Small intestine (tissue), 7 donors: ENCODE measurements at regions not wholly inside any gene's neighbourhood (a gene's known extent, or its start where the extent isn't known, plus 50 kb on each side); places are given as distances from the start of the nearest gene placed in this dataset.

ENCODE experiments used
- DNase-seq, 2 donors: peaks; one replicate each; pipeline versions ENCODE4 v3.0.0 to v3.0.0-alpha.2; 2013
- FAIRE-seq: peaks from 2 replicates; lab custom pipeline; 2012; peaks lifted over from hg19 to GRCh38; lab: Jason Lieb, UNC
- H3K27ac ChIP-seq, 3 donors: one replicate each; pipeline ENCODE4 v1.5.1; 2013; ENCODE audit warnings: low read length in 2 of 3, mild to moderate bottlenecking in 2 of 3, control low read depth in 1 of 3, inconsistent platforms in 1 of 3, low read depth in 1 of 3, moderate library complexity in 1 of 3
- H3K27me3 ChIP-seq, 3 donors: one replicate each; pipeline ENCODE4 v1.6.1; 2013; ENCODE audit warnings: low read length in 3 of 3, inconsistent platforms in 1 of 3; ENCODE audit not compliant: control insufficient read depth in 3 of 3, insufficient read depth in 3 of 3
- H3K36me3 ChIP-seq, 3 donors: one replicate each; pipeline ENCODE4 v1.6.1; 2013; ENCODE audit warnings: low read length in 3 of 3, inconsistent platforms in 1 of 3, low read depth in 1 of 3, mild to moderate bottlenecking in 1 of 3, moderate library complexity in 1 of 3; ENCODE audit not compliant: control insufficient read depth in 3 of 3, insufficient read depth in 2 of 3
- H3K4me1 ChIP-seq, 3 donors: one replicate each; pipeline ENCODE4 v1.6.1; 2013; ENCODE audit warnings: low read length in 2 of 3, inconsistent platforms in 1 of 3, low read depth in 1 of 3, mild to moderate bottlenecking in 1 of 3, moderate library complexity in 1 of 3; ENCODE audit not compliant: control insufficient read depth in 3 of 3, insufficient read depth in 2 of 3
- H3K4me3 ChIP-seq, 3 donors: one replicate each; pipeline ENCODE4 v1.5.1; 2013; ENCODE audit warnings: low read length in 3 of 3, control low read depth in 1 of 3, inconsistent platforms in 1 of 3, low read depth in 1 of 3, mild to moderate bottlenecking in 1 of 3, moderate library complexity in 1 of 3
- H3K9me3 ChIP-seq, 2 donors: one replicate each; pipeline ENCODE4 v1.6.1; 2013; ENCODE audit warnings: low read depth in 1 of 2, low read length in 1 of 2; ENCODE audit not compliant: control insufficient read depth in 2 of 2, insufficient read depth in 1 of 2
- WGBS, 3 donors: extraction: QIAGEN DNeasy Blood & Tissue Kit; methylation state at CpG; one replicate each; pipeline ENCODE4 v1.1.7; 2013; 5-methylcytosine and 5-hydroxymethylcytosine counted together
- donor health status: healthy with polysubstance abuse.
- donor health status: control.
- donor health status: control.
- donor health status: Bipolar disorder and iron deficiency.
- donor health status: healthy.

GRCh38 chr6:165059032-165059431 is 250.4 kb downstream of the C6orf118 start:
- H3K9me3 ChIP-seq: peaks cover 0 to 22% of the 10 kb centered on the region in 2 donors
- no peaks in the 10 kb centered on the region for H3K27me3 ChIP-seq
- no peak overlapping the region for H3K4me3 ChIP-seq
- 65 to 80% (median 71%) methylated on average over 3 of the region's 3 CpGs for WGBS, 3 donors
- FAIRE-seq (no peak), DNase-seq (no peak)
- no peaks in the 10 kb centered on the region for H3K36me3 ChIP-seq
- H3K4me1 ChIP-seq: no peaks in the 10 kb centered on the region
- no peak overlapping the region for H3K27ac ChIP-seq

- Histone ChIP-seq H3K27me3 (no peaks in the 10 kb centered on the region), H3K36me3 (no peaks in the 10 kb centered on the region), H3K27ac (no peak overlapping the region), H3K4me1 (no peaks in the 10 kb centered on the region), H3K9me3 (peaks cover 0 to 22% of the 10 kb centered on the region in 2 donors), H3K4me3 (no peak overlapping the region)
- FAIRE-seq (no peak), DNase-seq (no peak)
- 90 to 91% (median 90%) methylated on average over 11 of the region's 11 CpGs for WGBS, 3 donors
These were observed 253.1 kb downstream of the C6orf118 start for GRCh38 chr6:165056292-165056691.

GRCh38 chr6:165055231-165055630 is 254.2 kb downstream of the C6orf118 start:
- FAIRE-seq (no peak), DNase-seq (no peak)
- 72 to 76% (median 73%) methylated on average over 5 of the region's 5 CpGs for WGBS, 3 donors
- no peaks in the 10 kb centered on the region for H3K4me1 ChIP-seq
- H3K27me3 ChIP-seq: no peaks in the 10 kb centered on the region
- peaks cover 0 to 21% of the 10 kb centered on the region in 2 donors for H3K9me3 ChIP-seq
- H3K4me3 ChIP-seq: no peak overlapping the region
- no peak overlapping the region for H3K27ac ChIP-seq
- H3K36me3 ChIP-seq: no peaks in the 10 kb centered on the region

GRCh38 chr6:165052561-165053480 is 256.6 kb downstream of the C6orf118 start:
- H3K36me3 ChIP-seq: no peaks in the 10 kb centered on the region
- H3K4me1 ChIP-seq: no peaks in the 10 kb centered on the region
- no peaks in the 10 kb centered on the region for H3K27me3 ChIP-seq
- no peak overlapping the region for H3K4me3 ChIP-seq
- no peak for FAIRE-seq
- 65 to 72% (median 69%) methylated on average over 10 of the region's 10 CpGs for WGBS, 3 donors
- H3K9me3 ChIP-seq: peaks cover 3 to 24% of the 10 kb centered on the region in 2 donors
- DNase-seq: no peak
- no peak overlapping the region for H3K27ac ChIP-seq

- Histone ChIP-seq H3K27ac (no peak overlapping the region), H3K9me3 (peaks cover 3 to 25% of the 10 kb centered on the region in 2 donors), H3K4me1 (no peaks in the 10 kb centered on the region), H3K27me3 (no peaks in the 10 kb centered on the region), H3K36me3 (no peaks in the 10 kb centered on the region), H3K4me3 (no peak overlapping the region)
- FAIRE-seq: no peak
- 36 to 45% (median 39%) methylated on average over 7 of the region's 7 CpGs for WGBS, 3 donors
- DNase-seq: no peak
These were observed 260.0 kb downstream of the C6orf118 start for GRCh38 chr6:165049362-165049761.

GRCh38 chr6:165047952-165048351 is 261.5 kb downstream of the C6orf118 start:
- H3K36me3 ChIP-seq: no peaks in the 10 kb centered on the region
- FAIRE-seq (no peak), DNase-seq (no peak)
- no peak overlapping the region for H3K4me3 ChIP-seq
- no peak overlapping the region for H3K27ac ChIP-seq
- no peaks in the 10 kb centered on the region for H3K4me1 ChIP-seq
- 83 to 93% (median 91%) methylated on average over 2 of the region's 2 CpGs for WGBS, 3 donors
- H3K27me3 ChIP-seq: no peaks in the 10 kb centered on the region
- H3K9me3 ChIP-seq: peaks cover 3 to 23% of the 10 kb centered on the region in 2 donors

GRCh38 chr6:165045631-165046030 is 263.8 kb downstream of the C6orf118 start:
- Histone ChIP-seq H3K27ac (no peak overlapping the region), H3K4me1 (no peaks in the 10 kb centered on the region), H3K9me3 (peaks cover 3 to 24% of the 10 kb centered on the region in 2 donors), H3K36me3 (no peaks in the 10 kb centered on the region), H3K27me3 (no peaks in the 10 kb centered on the region), H3K4me3 (no peak overlapping the region)
- no peak for FAIRE-seq
- 71 to 79% (median 78%) methylated on average over 2 of the region's 2 CpGs for WGBS, 3 donors
- no peak for DNase-seq

- H3K4me1 ChIP-seq: no peaks in the 10 kb centered on the region
- peaks cover 0 to 25% of the 10 kb centered on the region in 2 donors for H3K9me3 ChIP-seq
- no peaks in the 10 kb centered on the region for H3K36me3 ChIP-seq
- H3K27me3 ChIP-seq: no peaks in the 10 kb centered on the region
- no peak overlapping the region for H3K27ac ChIP-seq
- H3K4me3 ChIP-seq: no peak overlapping the region
- WGBS, 3 donors: 85 to 95% (median 89%) methylated on average over 2 of the region's 2 CpGs
- FAIRE-seq: no peak
- DNase-seq: no peak
These were observed 266.5 kb downstream of the C6orf118 start for GRCh38 chr6:165042912-165043311.
